Heart left ventricle (tissue), 16 donors: ENCODE measurements at regions not wholly inside any gene's neighbourhood (a gene's known extent, or its start where the extent isn't known, plus 50 kb on each side); places are given as distances from the start of the nearest gene placed in this dataset.

Source experiments
- ATAC-seq, 4 donors: fragments of 200-7000 bp; cut with Tn5 transposase; one replicate each; pipeline ENCODE4 v1.9.1; 2020 to 2022; ENCODE audit warnings: moderate library complexity in 4 of 4, mild to moderate bottlenecking in 3 of 4, moderate number of reproducible peaks in 1 of 4
- DNase-seq, 5 donors: peaks; one replicate each; pipeline ENCODE4 v3.0.0-alpha.2; 2020
- H3K27ac ChIP-seq, 12 donors: fragments of 200-600 bp; sonication (generic) in 4 of 12; one replicate each; pipeline versions ENCODE4 v1.5.0 to v1.8.0; 2016 to 2022; ENCODE audit warnings: mild to moderate bottlenecking in 2 of 12
- H3K27me3 ChIP-seq, 9 donors: fragments of 200-600 bp; sonication (generic) in 2 of 9; one replicate each; pipeline versions ENCODE4 v1.5.1 to v1.8.0; 2016 to 2022; ENCODE audit warnings: mild to moderate bottlenecking in 3 of 9
- H3K36me3 ChIP-seq, 9 donors: fragments of 200-600 bp; sonication (generic) in 2 of 9; one replicate each; pipeline versions ENCODE4 v1.5.0 to v1.8.0; 2018 to 2022; ENCODE audit warnings: mild to moderate bottlenecking in 2 of 9
- H3K4me1 ChIP-seq, 12 donors: fragments of 200-600 bp; sonication (generic) in 4 of 12; one replicate each; pipeline versions ENCODE4 v1.5.0 to v1.8.0; 2016 to 2022; ENCODE audit warnings: mild to moderate bottlenecking in 3 of 12
- H3K4me3 ChIP-seq, 12 donors: fragments of 200-600 bp; sonication (generic) in 4 of 12; one replicate each; pipeline versions ENCODE4 v1.5.0 to v1.8.0; 2017 to 2022; ENCODE audit warnings: mild to moderate bottlenecking in 9 of 12, moderate library complexity in 4 of 12
- H3K9me3 ChIP-seq, 12 donors: fragments of 200-600 bp; sonication (generic) in 4 of 12; one replicate each; pipeline versions ENCODE4 v1.5.0 to v1.8.0; 2016 to 2022; ENCODE audit warnings: mild to moderate bottlenecking in 1 of 12
- CTCF ChIP-seq, 12 donors: fragments of 200-600 bp; sonication (generic) in 4 of 12; IDR thresholded peaks; one replicate each; pipeline versions ENCODE4 v1.5.0 to v1.8.0; 2018 to 2022; ENCODE audit warnings: antibody characterized with exemption in 12 of 12, mild to moderate bottlenecking in 5 of 12
- POLR2A ChIP-seq, 2 donors: fragments of 450-650 bp; IDR thresholded peaks; one replicate each; pipeline ENCODE4 v1.6.1; 2017; ENCODE audit warnings: antibody characterized with exemption in 2 of 2, mild to moderate bottlenecking in 2 of 2, moderate library complexity in 2 of 2
- WGBS, 4 donors: extraction: QIAGEN DNeasy Blood & Tissue Kit in 2 of 4; methylation state at CpG; one replicate each; pipeline versions ENCODE4 v1.1.5 to v1.1.7; 2013 to 2018; 5-methylcytosine and 5-hydroxymethylcytosine counted together
- intact Hi-C, 10 donors: fragments of 100-400 bp; cut with DNase I; formaldehyde crosslinking; loops; one replicate each; pipeline versions ENCODE4 v1.11.1 to v1.14.2; 2022
- donor health status: ischemic (EF 13 %, LVEDD 7.1; RV severe dilation, severe dysfunction).
- donor health status: healthy with polysubstance abuse.
- donor health status: DM: no; HTN: yes; CAD: no.
- donor health status: DM: no; HTN: no; CAD: no.
- donor health status: ischemic (EF 25% LVEDD 6.9; RV normal size, moderate dysfunction).
- donor health status: ischemic (EF 25% LVEDD 5.7; RV mildly dilated, moderate dysfunction).
- donor health status: healthy.
- donor health status: DM: yes; HTN: yes; CAD: no.
- donor health status: ischemic (EF 35%, LVEDD 5.7; RV mildly dilated, moderate dysfunction).
- donor health status: nonischemic (EF 11% LVEDD 7.7; RV severe dilation, severe dysfunction).
- donor health status: DM: yes; HTN: yes; CAD: no.
- donor health status: PGD.
- donor health status: ischemic (EF 29% LVEDD 5.4; RV normal size, mild dysfunction).
- donor health status: nonischemic (EF 23%, LVEDD 6.1; RV moderate dilation, normal function).

GRCh38 chr20:12291386-12291785 is 373.7 kb downstream of the BTBD3 start:
- DNase-seq (no peak), ATAC-seq (no peak)
- TF ChIP-seq POLR2A (IDR thresholded peaks at IDR 0.05) (no peak), CTCF (IDR thresholded peaks at IDR 0.05) (no peak)
- Histone ChIP-seq H3K4me1 (no peaks in the 10 kb centered on the region), H3K9me3 (peaks cover 0 to 19% (median 0%) of the 10 kb centered on the region in 12 donors), H3K36me3 (no peaks in the 10 kb centered on the region), H3K27me3 (no peaks in the 10 kb centered on the region), H3K27ac (no peak overlapping the region), H3K4me3 (no peak overlapping the region)
- WGBS, 4 donors = 64 to 77% (median 75%) methylated on average over 3 of the region's 3 CpGs
- intact Hi-C loops = no loop called here

- H3K27me3 ChIP-seq = no peaks in the 10 kb centered on the region
- H3K4me1 ChIP-seq = no peaks in the 10 kb centered on the region
- H3K27ac ChIP-seq = no peak overlapping the region
- intact Hi-C loops = no loop called here
- H3K36me3 ChIP-seq = no peaks in the 10 kb centered on the region
- H3K4me3 ChIP-seq = no peak overlapping the region
- WGBS, 4 donors = 85 to 88% (median 85%) methylated on average over 3 of the region's 3 CpGs
- H3K9me3 ChIP-seq = peaks cover 0 to 44% (median 10%) of the 10 kb centered on the region in 12 donors
- no peak for TF ChIP-seq CTCF (IDR thresholded peaks at IDR 0.05)
- no peak for TF ChIP-seq POLR2A (IDR thresholded peaks at IDR 0.05)
- ATAC-seq = no peak
- DNase-seq = no peak
These were observed 376.2 kb downstream of the BTBD3 start for GRCh38 chr20:12293900-12294299.

- Histone ChIP-seq H3K27ac (no peak overlapping the region), H3K27me3 (no peaks in the 10 kb centered on the region), H3K4me3 (no peak overlapping the region), H3K9me3 (peaks cover 0 to 45% (median 10%) of the 10 kb centered on the region in 12 donors), H3K4me1 (no peaks in the 10 kb centered on the region), H3K36me3 (no peaks in the 10 kb centered on the region)
- TF ChIP-seq CTCF (IDR thresholded peaks at IDR 0.05) = no peak
- no peak for TF ChIP-seq POLR2A (IDR thresholded peaks at IDR 0.05)
- intact Hi-C loops = no loop called here
- ATAC-seq = no peak
- WGBS, 4 donors = 82 to 94% (median 89%) methylated on average over 3 of the region's 3 CpGs
- DNase-seq = no peak
These were observed 377.0 kb downstream of the BTBD3 start for GRCh38 chr20:12294678-12295077.

GRCh38 chr20:12305188-12305950 is 387.7 kb downstream of the BTBD3 start:
- DNase-seq (peak in 1 of 5 donors; percentile 13), ATAC-seq (peak in 3 of 4 donors; percentile 20 to 61 (median 59))
- whole genome bisulfite sequencing, 4 donors = 52 to 57% (median 56%) methylated on average over 9 of the region's 9 CpGs
- H3K9me3 ChIP-seq = no peaks in the 10 kb centered on the region
- no peaks in the 10 kb centered on the region for H3K27me3 ChIP-seq
- peak overlapping the region in 9 of 12 donors; percentile 1 to 55 (median 44) for H3K27ac ChIP-seq
- no peaks in the 10 kb centered on the region for H3K36me3 ChIP-seq
- no peak overlapping the region for H3K4me3 ChIP-seq
- intact Hi-C loops = no loop called here
- no peak for TF ChIP-seq CTCF (IDR thresholded peaks at IDR 0.05)
- H3K4me1 ChIP-seq = peaks cover 0 to 14% (median 2%) of the 10 kb centered on the region in 12 donors
